Liver (tissue), 8 donors: ENCODE measurements at regions not wholly inside any gene's neighbourhood (a gene's known extent, or its start where the extent isn't known, plus 50 kb on each side); places are given as distances from the start of the nearest gene placed in this dataset.
"Not testable (repeated sequence)": the region's sequence is repeated elsewhere in the genome, so short reads cannot be mapped to it uniquely, and the experiment has no call there.

ENCODE experiments used
- DNase-seq: peaks from one replicate; pipeline ENCODE4 v3.0.0-alpha.2; 2017; ENCODE audit warnings: low spot score
- H3K27ac ChIP-seq, 2 donors: one replicate each; pipeline ENCODE4 v1.7.0; 2013; ENCODE audit warnings: inconsistent platforms in 2 of 2, low read length in 2 of 2, control low read depth in 1 of 2, low read depth in 1 of 2, mild to moderate bottlenecking in 1 of 2
- H3K27me3 ChIP-seq, 4 donors: one replicate each; pipeline versions ENCODE4 v1.6.1 to v1.7.0; 2013; ENCODE audit warnings: low read length in 3 of 4, inconsistent platforms in 1 of 4, mild to moderate bottlenecking in 1 of 4, moderate library complexity in 1 of 4; ENCODE audit not compliant: control insufficient read depth in 4 of 4, insufficient read depth in 4 of 4
- H3K36me3 ChIP-seq, 4 donors: one replicate each; pipeline versions ENCODE4 v1.6.1 to v1.7.0; 2013; ENCODE audit warnings: low read length in 3 of 4, mild to moderate bottlenecking in 3 of 4, low read depth in 1 of 4, moderate library complexity in 1 of 4; ENCODE audit not compliant: control insufficient read depth in 4 of 4, insufficient read depth in 3 of 4
- H3K4me1 ChIP-seq, 4 donors: one replicate each; pipeline versions ENCODE4 v1.6.1 to v1.7.0; 2013; ENCODE audit warnings: low read length in 3 of 4, mild to moderate bottlenecking in 3 of 4, moderate library complexity in 1 of 4; ENCODE audit not compliant: control insufficient read depth in 4 of 4, insufficient read depth in 4 of 4
- H3K4me3 ChIP-seq, 3 donors: one replicate each; pipeline versions ENCODE4 v1.6.1 to v1.7.0; 2013; ENCODE audit warnings: low read length in 3 of 3, control low read depth in 1 of 3, low read depth in 1 of 3, mild to moderate bottlenecking in 1 of 3
- H3K9ac ChIP-seq, 2 donors: one replicate each; pipeline ENCODE4 v1.7.0; 2013; ENCODE audit warnings: low read length in 2 of 2, mild to moderate bottlenecking in 2 of 2, moderate library complexity in 2 of 2, control low read depth in 1 of 2, low read depth in 1 of 2
- H3K9me3 ChIP-seq, 4 donors: one replicate each; pipeline versions ENCODE4 v1.6.1 to v1.7.0; 2013; ENCODE audit warnings: low read length in 3 of 4; ENCODE audit not compliant: control insufficient read depth in 4 of 4
- EGR1 ChIP-seq, 2 donors: IDR thresholded peaks; 2 replicates each; pipeline ENCODE4 v1.6.1; 2016 to 2018; ENCODE audit warnings: antibody characterized with exemption in 2 of 2, low read depth in 2 of 2
- FOXA2 ChIP-seq: IDR thresholded peaks from 2 replicates; pipeline ENCODE4 v1.6.1; 2016; ENCODE audit warnings: antibody characterized with exemption
- GABPA ChIP-seq, 2 donors: IDR thresholded peaks in 1 of 2; conservative IDR thresholded peaks in 1 of 2; 2 replicates each; pipeline ENCODE4 v1.6.1; 2016; ENCODE audit warnings: antibody characterized with exemption in 2 of 2, mild to moderate bottlenecking in 1 of 2, moderate library complexity in 1 of 2
- HNF4G ChIP-seq: IDR thresholded peaks from 2 replicates; pipeline ENCODE4 v1.6.1; 2016; ENCODE audit warnings: antibody characterized with exemption
- JUND ChIP-seq, 2 donors: IDR thresholded peaks; 2 replicates each; pipeline ENCODE4 v1.6.1; 2016; ENCODE audit warnings: antibody characterized with exemption in 2 of 2
- MAX ChIP-seq: IDR thresholded peaks from 2 replicates; pipeline ENCODE4 v1.6.1; 2016; ENCODE audit warnings: antibody characterized with exemption
- RAD21 ChIP-seq, 2 donors: IDR thresholded peaks; 2 replicates each; pipeline ENCODE4 v1.6.1; 2016; ENCODE audit warnings: antibody characterized with exemption in 2 of 2, mild to moderate bottlenecking in 2 of 2
- RXRA ChIP-seq, 2 donors: IDR thresholded peaks; 2 replicates each; pipeline ENCODE4 v1.6.1; 2017 to 2018; ENCODE audit warnings: antibody characterized with exemption in 2 of 2, mild to moderate bottlenecking in 1 of 2
- SP1 ChIP-seq: IDR thresholded peaks from 2 replicates; pipeline ENCODE4 v1.6.1; 2018; ENCODE audit warnings: antibody characterized with exemption, mild to moderate bottlenecking
- YY1 ChIP-seq: IDR thresholded peaks from 2 replicates; pipeline ENCODE4 v1.6.1; 2016; ENCODE audit warnings: antibody characterized with exemption, mild to moderate bottlenecking
- WGBS: extraction: QIAGEN DNeasy Blood & Tissue Kit; methylation state at CpG from one replicate; pipeline ENCODE4 v1.1.7; 2013; 5-methylcytosine and 5-hydroxymethylcytosine counted together
- TF ChIP-seq, protein P1 (sequence below): fragments of 150-350 bp; IDR thresholded peaks from 2 replicates; pipeline ENCODE4 v1.5.1; 2017; ENCODE audit warnings: improper control_type of control experiment, low read depth, low read length; ENCODE audit not compliant: missing input control
- TF ChIP-seq, protein P2 (sequence below): IDR thresholded peaks from 2 replicates; pipeline ENCODE4 v1.6.1; 2016; ENCODE audit warnings: antibody characterized with exemption, mild to moderate bottlenecking
- donor health status: healthy.
- donor health status: healthy.
- donor health status: healthy.
- donor health status: healthy.
- donor health status: healthy.

GRCh38 chr2:12624384-12624783, 92.4 kb upstream of the TRIB2 start (continued):
- TF ChIP-seq, protein P1, sequence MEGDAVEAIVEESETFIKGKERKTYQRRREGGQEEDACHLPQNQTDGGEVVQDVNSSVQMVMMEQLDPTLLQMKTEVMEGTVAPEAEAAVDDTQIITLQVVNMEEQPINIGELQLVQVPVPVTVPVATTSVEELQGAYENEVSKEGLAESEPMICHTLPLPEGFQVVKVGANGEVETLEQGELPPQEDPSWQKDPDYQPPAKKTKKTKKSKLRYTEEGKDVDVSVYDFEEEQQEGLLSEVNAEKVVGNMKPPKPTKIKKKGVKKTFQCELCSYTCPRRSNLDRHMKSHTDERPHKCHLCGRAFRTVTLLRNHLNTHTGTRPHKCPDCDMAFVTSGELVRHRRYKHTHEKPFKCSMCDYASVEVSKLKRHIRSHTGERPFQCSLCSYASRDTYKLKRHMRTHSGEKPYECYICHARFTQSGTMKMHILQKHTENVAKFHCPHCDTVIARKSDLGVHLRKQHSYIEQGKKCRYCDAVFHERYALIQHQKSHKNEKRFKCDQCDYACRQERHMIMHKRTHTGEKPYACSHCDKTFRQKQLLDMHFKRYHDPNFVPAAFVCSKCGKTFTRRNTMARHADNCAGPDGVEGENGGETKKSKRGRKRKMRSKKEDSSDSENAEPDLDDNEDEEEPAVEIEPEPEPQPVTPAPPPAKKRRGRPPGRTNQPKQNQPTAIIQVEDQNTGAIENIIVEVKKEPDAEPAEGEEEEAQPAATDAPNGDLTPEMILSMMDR: no peak
- no peak for TF ChIP-seq YY1
- TF ChIP-seq EGR1 (IDR thresholded peaks at IDR 0.05; ENCODE audit: low read depth in 2 of 2): no peak
- no peak for TF ChIP-seq GABPA (IDR thresholded peaks at IDR 0.05 in 1 of 2, conservative IDR thresholded peaks at IDR 0.05 in 1 of 2)
- TF ChIP-seq FOXA2: no peak

DNA sequence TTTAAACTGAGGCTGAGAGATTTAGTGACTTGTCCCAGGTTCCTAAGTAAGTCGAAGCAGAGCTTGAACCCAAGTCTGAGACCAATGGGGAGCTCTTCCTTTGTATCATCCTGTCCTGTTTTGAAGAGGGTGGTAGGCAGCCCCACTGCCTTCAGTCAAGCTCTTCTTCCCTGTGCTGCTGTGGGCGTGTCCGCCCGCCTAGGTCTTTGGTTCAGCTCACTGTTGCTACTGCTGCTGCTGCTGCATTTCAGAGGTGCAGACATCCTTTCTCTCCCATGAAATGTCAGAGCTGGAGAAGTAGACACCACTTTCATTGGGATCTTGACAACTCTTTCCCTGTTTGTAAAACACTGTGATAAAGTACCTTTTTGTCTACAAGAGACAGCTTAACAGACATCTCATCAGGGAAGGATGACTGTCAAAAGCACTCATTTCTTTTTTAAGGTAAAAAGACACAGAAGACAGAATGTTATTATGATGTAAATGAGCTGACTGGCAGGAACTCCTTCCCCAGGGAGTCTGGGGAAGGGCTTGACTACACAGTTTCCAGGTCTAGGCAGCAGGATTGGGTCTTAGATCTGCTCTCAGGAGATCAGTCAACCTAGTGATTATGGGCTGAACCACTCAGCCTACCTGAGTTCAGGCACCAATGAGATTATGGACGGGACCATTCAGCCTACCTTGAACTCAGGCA, 91.7 kb upstream of the TRIB2 start:
- TF ChIP-seq JUND (IDR thresholded peaks at IDR 0.05): no peak
- TF ChIP-seq YY1: no peak
- TF ChIP-seq EGR1 (IDR thresholded peaks at IDR 0.05; ENCODE audit: low read depth in 2 of 2): no peak
- TF ChIP-seq, protein P2, sequence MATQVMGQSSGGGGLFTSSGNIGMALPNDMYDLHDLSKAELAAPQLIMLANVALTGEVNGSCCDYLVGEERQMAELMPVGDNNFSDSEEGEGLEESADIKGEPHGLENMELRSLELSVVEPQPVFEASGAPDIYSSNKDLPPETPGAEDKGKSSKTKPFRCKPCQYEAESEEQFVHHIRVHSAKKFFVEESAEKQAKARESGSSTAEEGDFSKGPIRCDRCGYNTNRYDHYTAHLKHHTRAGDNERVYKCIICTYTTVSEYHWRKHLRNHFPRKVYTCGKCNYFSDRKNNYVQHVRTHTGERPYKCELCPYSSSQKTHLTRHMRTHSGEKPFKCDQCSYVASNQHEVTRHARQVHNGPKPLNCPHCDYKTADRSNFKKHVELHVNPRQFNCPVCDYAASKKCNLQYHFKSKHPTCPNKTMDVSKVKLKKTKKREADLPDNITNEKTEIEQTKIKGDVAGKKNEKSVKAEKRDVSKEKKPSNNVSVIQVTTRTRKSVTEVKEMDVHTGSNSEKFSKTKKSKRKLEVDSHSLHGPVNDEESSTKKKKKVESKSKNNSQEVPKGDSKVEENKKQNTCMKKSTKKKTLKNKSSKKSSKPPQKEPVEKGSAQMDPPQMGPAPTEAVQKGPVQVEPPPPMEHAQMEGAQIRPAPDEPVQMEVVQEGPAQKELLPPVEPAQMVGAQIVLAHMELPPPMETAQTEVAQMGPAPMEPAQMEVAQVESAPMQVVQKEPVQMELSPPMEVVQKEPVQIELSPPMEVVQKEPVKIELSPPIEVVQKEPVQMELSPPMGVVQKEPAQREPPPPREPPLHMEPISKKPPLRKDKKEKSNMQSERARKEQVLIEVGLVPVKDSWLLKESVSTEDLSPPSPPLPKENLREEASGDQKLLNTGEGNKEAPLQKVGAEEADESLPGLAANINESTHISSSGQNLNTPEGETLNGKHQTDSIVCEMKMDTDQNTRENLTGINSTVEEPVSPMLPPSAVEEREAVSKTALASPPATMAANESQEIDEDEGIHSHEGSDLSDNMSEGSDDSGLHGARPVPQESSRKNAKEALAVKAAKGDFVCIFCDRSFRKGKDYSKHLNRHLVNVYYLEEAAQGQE: no peak
- no peak for TF ChIP-seq RXRA (IDR thresholded peaks at IDR 0.05)
- no peak for TF ChIP-seq RAD21 (IDR thresholded peaks at IDR 0.05)
- TF ChIP-seq SP1: no peak
- TF ChIP-seq FOXA2: no peak
- no peak for TF ChIP-seq MAX
- no peak for TF ChIP-seq HNF4G
- H3K4me3 ChIP-seq: no peak overlapping the region
- 79% methylated on average over 5 of the region's 5 CpGs for WGBS
- no peak for DNase-seq
- no peaks in the 10 kb centered on the region for H3K9me3 ChIP-seq
- no peaks in the 10 kb centered on the region for H3K27me3 ChIP-seq
- H3K36me3 ChIP-seq: no peaks in the 10 kb centered on the region
- no peak overlapping the region for H3K27ac ChIP-seq
- no peaks in the 10 kb centered on the region for H3K4me1 ChIP-seq
- H3K9ac ChIP-seq: no peak overlapping the region

DNA sequence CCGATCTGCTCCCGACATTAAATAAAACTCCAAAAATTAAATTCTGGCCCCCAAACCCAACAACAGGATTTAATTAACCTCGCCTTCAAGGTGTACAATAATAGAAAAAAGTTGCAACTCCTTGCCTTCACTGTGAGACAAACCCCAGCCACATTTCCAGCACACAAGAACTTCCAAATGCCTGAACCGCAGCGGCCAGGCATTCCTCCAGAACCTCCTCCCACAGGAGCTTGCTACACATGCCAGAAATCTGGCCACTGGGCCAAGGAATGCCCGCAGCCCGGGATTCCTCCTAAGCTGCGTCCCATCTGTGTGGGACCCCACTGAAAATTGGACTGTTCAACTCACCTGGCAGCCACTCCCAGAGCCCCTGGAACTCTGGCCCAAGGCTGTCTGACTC, 88.2 kb upstream of the TRIB2 start:
- H3K4me1 ChIP-seq, H3K27me3 ChIP-seq, DNase-seq, H3K36me3 ChIP-seq, H3K4me3 ChIP-seq, H3K9me3 ChIP-seq, H3K27ac ChIP-seq, H3K9ac ChIP-seq: not testable (repeated sequence)
- 85% methylated on average over 8 of the region's 8 CpGs for WGBS
